Esophagus muscularis mucosa (tissue), 4 donors: ENCODE measurements at regions not wholly inside any gene's neighbourhood (a gene's known extent, or its start where the extent isn't known, plus 50 kb on each side); places are given as distances from the start of the nearest gene placed in this dataset.

Experiments
- DNase-seq: peaks from one replicate; pipeline ENCODE4 v3.0.0-alpha.2; 2017; ENCODE audit errors: extremely low spot score
- H3K27ac ChIP-seq, 4 donors: fragments of 200-600 bp; sonication (generic); replicated peaks in 1 of 4; 1 replicate in 3 of 4; 2 replicates in 1 of 4; pipeline ENCODE4 v1.5.1; 2016 to 2019; ENCODE audit warnings: mild to moderate bottlenecking in 1 of 4
- H3K27me3 ChIP-seq, 4 donors: fragments of 200-600 bp; sonication (generic); one replicate each; pipeline versions ENCODE4 v1.5.1 to v1.6.0; 2016 to 2019
- H3K36me3 ChIP-seq, 4 donors: fragments of 200-600 bp; sonication (generic); one replicate each; pipeline ENCODE4 v1.5.1; 2016 to 2019
- H3K4me1 ChIP-seq, 4 donors: fragments of 200-600 bp; sonication (generic); one replicate each; pipeline ENCODE4 v1.5.1; 2016 to 2019
- H3K4me3 ChIP-seq, 4 donors: fragments of 200-600 bp; sonication (generic); 1 replicate in 2 of 4; 2 replicates in 2 of 4; pipeline ENCODE4 v1.5.1; 2016 to 2019; ENCODE audit warnings: mild to moderate bottlenecking in 4 of 4, moderate library complexity in 1 of 4
- H3K9me3 ChIP-seq, 4 donors: fragments of 200-600 bp; sonication (generic); 1 replicate in 3 of 4; 2 replicates in 1 of 4; pipeline ENCODE4 v1.5.1; 2016 to 2019
- EP300 ChIP-seq: sonication (generic); formaldehyde crosslinking; IDR thresholded peaks from one replicate; pipeline ENCODE4 v1.6.1; 2017; ENCODE audit warnings: antibody characterized with exemption
- POLR2A ChIP-seq: fragments of 450-650 bp; IDR thresholded peaks from one replicate; pipeline ENCODE4 v1.6.1; 2017; ENCODE audit warnings: antibody characterized with exemption, moderate library complexity, mild to moderate bottlenecking, low read depth
- POLR2AphosphoS5 ChIP-seq, 2 donors: sonication (generic); formaldehyde crosslinking; IDR thresholded peaks; one replicate each; pipeline ENCODE4 v1.6.1; 2017; ENCODE audit warnings: antibody characterized with exemption in 2 of 2
- WGBS: methylation state at CpG from one replicate; pipeline ENCODE4 v1.1.5; 2018; 5-methylcytosine and 5-hydroxymethylcytosine counted together
- intact Hi-C: fragments of 100-400 bp; cut with DNase I; formaldehyde crosslinking; loops from one replicate; pipeline ENCODE4 v1.15.1; 2023
- TF ChIP-seq, protein P1 (sequence below), 3 experiments: fragments of 200-600 bp in 2 of 3; fragments of 450-650 bp in 1 of 3; sonication (generic) in 2 of 3; IDR thresholded peaks; one replicate each; pipeline ENCODE4 v1.5.1; 2017 to 2019; ENCODE audit warnings: antibody characterized with exemption in 3 of 3, mild to moderate bottlenecking in 2 of 3, moderate library complexity in 1 of 3

DNA sequence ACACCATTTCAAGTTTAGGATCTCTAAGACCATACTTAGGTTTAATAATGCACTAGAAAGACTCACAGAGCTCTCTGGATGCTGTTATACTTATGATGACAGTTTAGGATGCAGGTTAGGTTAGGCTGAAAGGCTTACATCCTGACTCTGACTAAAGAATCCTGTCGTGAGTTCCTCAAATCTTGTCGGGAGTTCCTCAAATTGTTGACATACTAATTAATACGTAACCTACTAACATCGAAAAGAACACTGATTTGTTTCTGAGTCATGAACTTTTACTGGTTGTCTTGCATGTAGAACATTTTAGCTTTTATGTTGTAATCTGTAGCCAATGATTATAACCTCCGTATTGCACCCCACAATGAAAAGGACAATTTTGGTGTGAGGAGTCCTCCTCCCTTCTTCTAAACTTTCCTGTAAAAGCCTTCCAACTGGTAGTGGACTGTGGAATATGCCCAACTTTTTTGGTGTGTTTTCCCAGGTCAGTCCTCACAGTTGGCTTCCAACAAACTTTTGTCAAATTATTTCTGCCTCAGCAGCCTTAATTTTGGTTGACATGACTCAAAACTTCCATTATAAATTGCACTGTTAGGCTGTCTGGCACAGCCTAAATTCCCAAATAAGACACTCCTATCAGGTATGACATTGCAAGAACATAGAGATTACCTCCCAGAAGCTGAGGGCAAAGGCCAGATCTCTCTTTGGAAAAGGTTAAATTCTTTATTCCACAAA lies 107.9 kb upstream of the PALMD start:
- WGBS, result 75% methylated on average over 5 of the region's 5 CpGs
- H3K27ac ChIP-seq, result no peak overlapping the region
- no peaks in the 10 kb centered on the region for H3K27me3 ChIP-seq
- TF ChIP-seq EP300 (no peak), POLR2AphosphoS5 (IDR thresholded peaks at IDR 0.05) (no peak)
- H3K4me3 ChIP-seq, result no peak overlapping the region
- H3K9me3 ChIP-seq, result no peaks in the 10 kb centered on the region
- peaks cover 14 to 22% (median 18%) of the 10 kb centered on the region in 4 donors for H3K4me1 ChIP-seq
- intact Hi-C loops, result no loop called here
- no peaks in the 10 kb centered on the region for H3K36me3 ChIP-seq
- no peak for DNase-seq

GRCh38 chr1:99538618-99538956 lies 107.3 kb upstream of the PALMD start:
- H3K27me3 ChIP-seq, result no peaks in the 10 kb centered on the region
- no peak overlapping the region for H3K27ac ChIP-seq

DNA sequence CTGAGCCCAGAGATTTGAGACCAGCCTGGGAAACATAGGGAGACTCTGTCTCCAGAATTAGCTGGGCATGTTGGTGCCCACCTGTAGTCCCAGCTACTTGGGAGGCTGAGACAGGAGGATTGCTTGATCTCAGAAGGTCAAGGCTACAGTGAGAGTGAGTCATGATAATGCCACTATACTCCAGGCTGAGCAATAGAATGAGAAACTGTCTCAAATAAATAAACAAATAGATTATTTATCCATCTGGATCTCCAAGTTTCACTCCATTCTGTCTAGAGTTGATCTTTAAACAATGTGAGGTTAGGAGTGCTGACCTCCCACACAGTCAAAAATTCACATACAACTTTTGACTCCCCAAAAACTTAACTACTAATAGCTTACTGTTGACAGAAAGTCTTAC lies 106.8 kb upstream of the PALMD start:
- H3K27ac ChIP-seq, result no peak overlapping the region
- H3K27me3 ChIP-seq, result no peaks in the 10 kb centered on the region
- peaks cover 9 to 16% (median 13%) of the 10 kb centered on the region in 4 donors for H3K4me1 ChIP-seq
- DNase-seq, result no peak
- TF ChIP-seq EP300 (no peak), POLR2AphosphoS5 (IDR thresholded peaks at IDR 0.05) (no peak), POLR2A (no peak)
- TF ChIP-seq, protein P1, sequence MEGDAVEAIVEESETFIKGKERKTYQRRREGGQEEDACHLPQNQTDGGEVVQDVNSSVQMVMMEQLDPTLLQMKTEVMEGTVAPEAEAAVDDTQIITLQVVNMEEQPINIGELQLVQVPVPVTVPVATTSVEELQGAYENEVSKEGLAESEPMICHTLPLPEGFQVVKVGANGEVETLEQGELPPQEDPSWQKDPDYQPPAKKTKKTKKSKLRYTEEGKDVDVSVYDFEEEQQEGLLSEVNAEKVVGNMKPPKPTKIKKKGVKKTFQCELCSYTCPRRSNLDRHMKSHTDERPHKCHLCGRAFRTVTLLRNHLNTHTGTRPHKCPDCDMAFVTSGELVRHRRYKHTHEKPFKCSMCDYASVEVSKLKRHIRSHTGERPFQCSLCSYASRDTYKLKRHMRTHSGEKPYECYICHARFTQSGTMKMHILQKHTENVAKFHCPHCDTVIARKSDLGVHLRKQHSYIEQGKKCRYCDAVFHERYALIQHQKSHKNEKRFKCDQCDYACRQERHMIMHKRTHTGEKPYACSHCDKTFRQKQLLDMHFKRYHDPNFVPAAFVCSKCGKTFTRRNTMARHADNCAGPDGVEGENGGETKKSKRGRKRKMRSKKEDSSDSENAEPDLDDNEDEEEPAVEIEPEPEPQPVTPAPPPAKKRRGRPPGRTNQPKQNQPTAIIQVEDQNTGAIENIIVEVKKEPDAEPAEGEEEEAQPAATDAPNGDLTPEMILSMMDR (IDR thresholded peaks at IDR 0.05), result no peak
- no peaks in the 10 kb centered on the region for H3K36me3 ChIP-seq
- no peak overlapping the region for H3K4me3 ChIP-seq
- intact Hi-C loops, result no loop called here
- no peaks in the 10 kb centered on the region for H3K9me3 ChIP-seq

More at GRCh38 chr1:99538618-99538956, 107.3 kb upstream of the PALMD start:
- Histone ChIP-seq H3K9me3 (no peaks in the 10 kb centered on the region), H3K4me1 (peaks cover 14 to 20% (median 18%) of the 10 kb centered on the region in 4 donors), H3K36me3 (no peaks in the 10 kb centered on the region), H3K4me3 (no peak overlapping the region)
- no peak for DNase-seq
- intact Hi-C loops, result no loop called here
- TF ChIP-seq POLR2AphosphoS5 (IDR thresholded peaks at IDR 0.05), result no peak
- no peak for TF ChIP-seq POLR2A
- TF ChIP-seq EP300, result no peak
- TF ChIP-seq, protein P1 (IDR thresholded peaks at IDR 0.05), result no peak
- WGBS, result 91% methylated on average over 2 of the region's 2 CpGs

DNA sequence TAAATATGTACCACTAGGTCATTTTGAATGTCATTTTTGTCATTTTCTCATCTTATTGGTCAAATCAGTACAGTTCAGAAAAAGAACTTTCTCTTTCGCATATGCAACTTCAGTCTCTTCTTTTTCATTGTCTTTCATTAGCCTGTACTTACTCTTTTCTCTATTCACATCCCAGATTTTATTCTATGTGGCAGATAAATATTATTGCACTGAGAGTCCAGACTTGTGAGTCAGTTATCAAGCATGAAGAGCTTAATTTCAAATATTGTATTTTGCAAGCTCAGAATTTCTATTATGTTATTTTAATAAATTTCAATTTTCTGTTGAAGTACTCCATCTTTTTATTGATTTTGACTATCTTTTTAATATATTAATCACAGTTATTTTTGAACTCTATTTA lies 105.2 kb upstream of the PALMD start:
- no peaks in the 10 kb centered on the region for H3K9me3 ChIP-seq
- no peaks in the 10 kb centered on the region for H3K36me3 ChIP-seq
- no peak for TF ChIP-seq POLR2A
- TF ChIP-seq POLR2AphosphoS5 (IDR thresholded peaks at IDR 0.05), result no peak
- TF ChIP-seq EP300, result no peak
- TF ChIP-seq, protein P1 (IDR thresholded peaks at IDR 0.05), result no peak
- intact Hi-C loops, result no loop called here
- no peak overlapping the region for H3K4me3 ChIP-seq
- no peak for DNase-seq
- 100% methylated on average over 1 of the region's 1 CpG for WGBS
- H3K27ac ChIP-seq, result no peak overlapping the region
- H3K27me3 ChIP-seq, result no peaks in the 10 kb centered on the region
- peaks cover 0 to 6% (median 0%) of the 10 kb centered on the region in 4 donors for H3K4me1 ChIP-seq

GRCh38 chr1:99544328-99544727 lies 101.6 kb upstream of the PALMD start:
- DNase-seq, result no peak
- peaks cover 7 to 9% (median 9%) of the 10 kb centered on the region in 4 donors for H3K4me1 ChIP-seq
- intact Hi-C loops, result no loop called here
- H3K27ac ChIP-seq, result no peak overlapping the region
- H3K9me3 ChIP-seq, result no peaks in the 10 kb centered on the region
- no peak overlapping the region for H3K4me3 ChIP-seq
- H3K27me3 ChIP-seq, result no peaks in the 10 kb centered on the region
- 38% methylated on average over 1 of the region's 1 CpG for WGBS
- no peaks in the 10 kb centered on the region for H3K36me3 ChIP-seq
- TF ChIP-seq EP300 (no peak), POLR2A (no peak), POLR2AphosphoS5 (IDR thresholded peaks at IDR 0.05) (no peak)
